T-helper 2 cell treated with Interferon-gamma antibody and Interleukin-4, amounts not matched to agents 100 ng/mL and 5 ng/mL, for 36 hours (primary cell): ENCODE measurements at regions not wholly inside any gene's neighbourhood (a gene's known extent, or its start where the extent isn't known, plus 50 kb on each side); places are given as distances from the start of the nearest gene placed in this dataset.

Experiments used
- intact Hi-C: fragments of 100-400 bp; cut with micrococcal nuclease; formaldehyde crosslinking; loops from one replicate; pipeline ENCODE4 v1.15.1; 2023

- intact Hi-C loops = no loop called here
These were observed 856.9 kb upstream of the PTPRD start for GRCh38 chr9:11469745-11470144.

- intact Hi-C loops = no loop called here
These were observed 858.5 kb upstream of the PTPRD start for GRCh38 chr9:11471321-11471720.

DNA sequence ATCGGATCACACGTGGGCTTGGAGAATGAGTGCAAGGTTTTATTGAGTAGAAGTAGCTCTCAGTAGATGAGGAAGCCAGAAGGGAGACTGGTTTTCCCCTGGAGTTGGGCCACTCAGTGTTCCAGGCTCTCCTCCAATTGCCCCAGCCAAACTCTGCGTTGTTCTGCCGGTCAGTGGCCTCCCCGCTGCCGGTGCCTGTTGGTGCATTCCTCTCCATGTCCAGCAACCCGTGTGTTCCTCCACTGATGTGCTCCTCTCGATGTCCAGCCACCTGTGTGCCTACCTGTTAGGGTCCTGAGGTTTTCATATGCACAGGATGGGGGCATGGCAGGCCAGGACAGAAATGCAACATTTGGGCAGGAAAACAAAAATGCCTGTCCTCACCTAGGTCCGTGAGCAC lies 888.0 kb upstream of the PTPRD start:
- intact Hi-C loops = no loop called here

- intact Hi-C loops = no loop called here
These were observed 894.2 kb upstream of the PTPRD start for GRCh38 chr9:11506980-11507379.

DNA sequence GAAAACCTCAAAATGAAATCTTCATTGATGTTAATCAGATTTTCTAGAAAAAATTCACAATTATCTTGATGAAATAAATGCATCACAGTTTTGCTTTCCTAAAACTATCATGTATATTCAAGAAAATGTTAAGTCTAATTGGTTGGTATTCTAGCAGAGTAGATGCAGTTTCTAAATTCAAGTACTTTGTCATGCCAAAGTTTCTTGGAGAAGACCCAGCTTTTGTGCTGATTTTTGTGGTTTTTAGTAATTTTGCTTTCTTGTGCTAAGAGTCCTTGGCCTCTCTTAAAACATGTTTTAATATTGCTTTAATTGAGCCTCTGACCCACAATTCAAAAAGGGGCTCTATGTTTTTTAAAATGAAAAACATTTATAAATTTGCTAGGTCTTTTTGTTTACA lies 924.8 kb upstream of the PTPRD start:
- intact Hi-C loops = no loop called here

GRCh38 chr9:11542781-11543180 lies 930.0 kb upstream of the PTPRD start:
- intact Hi-C loops = no loop called here

- intact Hi-C loops = no loop called here
These were observed 933.4 kb upstream of the PTPRD start for GRCh38 chr9:11546231-11546630.

DNA sequence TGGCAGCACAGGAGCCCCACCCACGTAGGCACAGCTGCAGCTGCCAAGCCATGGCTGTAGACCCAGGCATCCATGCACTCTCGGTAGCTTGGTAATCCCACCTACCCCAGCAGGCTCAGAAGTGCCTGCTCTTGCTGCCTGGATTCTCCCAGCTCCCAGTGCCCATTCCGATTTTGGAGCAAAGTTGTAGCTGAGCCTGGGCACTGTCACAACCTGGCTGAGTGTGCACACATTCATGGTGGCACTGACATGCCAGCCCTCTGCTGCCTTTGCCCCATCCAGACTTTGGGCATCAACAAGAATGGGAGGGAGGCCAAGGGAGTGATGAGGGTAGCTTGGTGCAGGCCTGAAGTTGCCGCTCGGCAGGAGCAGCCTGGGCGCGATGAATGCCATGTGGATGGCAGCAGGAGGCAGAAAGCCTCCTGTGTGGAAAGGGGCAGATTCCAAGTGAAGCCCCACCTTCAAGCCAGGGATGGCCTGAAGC lies 936.6 kb upstream of the PTPRD start:
- intact Hi-C loops = no loop called here

GRCh38 chr9:11551106-11551505 lies 938.3 kb upstream of the PTPRD start:
- intact Hi-C loops = no loop called here

- intact Hi-C loops = no loop called here
These were observed 945.2 kb upstream of the PTPRD start for GRCh38 chr9:11558043-11558442.

DNA sequence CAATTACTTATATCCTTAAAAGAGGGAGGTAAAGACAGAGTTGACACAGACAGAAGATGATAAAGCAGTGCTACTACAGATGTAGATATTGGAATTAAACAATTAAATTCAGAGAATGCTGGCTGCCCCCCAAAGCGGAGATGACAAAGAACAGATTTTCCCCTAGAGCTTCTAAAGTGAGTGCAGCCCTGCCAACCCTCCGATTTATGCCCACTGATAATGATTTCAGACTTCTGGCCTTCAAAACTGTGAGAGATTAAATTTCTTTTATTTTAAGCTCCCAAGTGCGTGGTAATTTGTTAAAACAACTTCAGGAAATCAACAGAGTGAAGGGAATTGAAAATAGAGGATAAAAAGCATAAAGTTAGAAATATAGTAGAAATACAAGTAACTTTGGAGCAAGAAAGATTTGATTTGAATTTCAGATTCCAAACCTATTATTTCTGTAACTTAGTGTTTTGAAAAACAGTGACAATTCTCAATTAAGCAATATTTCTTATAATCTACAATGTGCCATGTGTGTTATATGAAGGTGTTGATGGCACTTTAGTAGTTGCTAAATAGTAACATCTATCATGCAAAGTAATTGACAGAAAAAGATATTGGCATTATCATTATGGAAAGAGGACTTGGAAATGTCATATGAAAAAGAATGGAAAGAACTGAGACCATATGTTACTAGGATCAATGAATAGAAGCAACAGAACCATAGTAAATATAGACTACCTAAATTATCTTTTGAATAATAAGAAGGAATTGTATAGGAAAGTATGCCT lies 946.4 kb upstream of the PTPRD start:
- intact Hi-C loops = no loop called here

- intact Hi-C loops = no loop called here
These were observed 964.7 kb upstream of the PTPRD start for GRCh38 chr9:11577522-11577921.

DNA sequence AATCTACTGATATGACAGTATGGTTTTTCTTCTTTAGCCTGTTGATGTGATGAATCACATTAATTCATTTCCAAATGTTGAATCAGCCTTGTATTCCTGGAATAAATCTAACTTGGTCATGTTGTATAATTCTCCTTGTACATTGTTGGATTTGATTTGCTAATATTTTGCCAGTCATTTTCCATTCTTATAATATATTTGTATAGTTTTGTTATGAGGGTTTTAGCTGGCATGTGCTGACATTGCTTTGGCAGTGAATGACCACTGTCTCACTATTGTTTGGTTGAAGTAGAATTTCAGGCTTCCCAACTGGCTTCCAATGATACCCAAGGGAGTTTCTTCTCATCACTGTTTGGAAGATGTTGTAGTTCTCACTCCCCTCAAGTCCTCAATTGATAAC lies 983.0 kb upstream of the PTPRD start:
- intact Hi-C loops = no loop called here

- intact Hi-C loops = no loop called here
These were observed 1005.5 kb upstream of the PTPRD start for GRCh38 chr9:11618241-11618805.

DNA sequence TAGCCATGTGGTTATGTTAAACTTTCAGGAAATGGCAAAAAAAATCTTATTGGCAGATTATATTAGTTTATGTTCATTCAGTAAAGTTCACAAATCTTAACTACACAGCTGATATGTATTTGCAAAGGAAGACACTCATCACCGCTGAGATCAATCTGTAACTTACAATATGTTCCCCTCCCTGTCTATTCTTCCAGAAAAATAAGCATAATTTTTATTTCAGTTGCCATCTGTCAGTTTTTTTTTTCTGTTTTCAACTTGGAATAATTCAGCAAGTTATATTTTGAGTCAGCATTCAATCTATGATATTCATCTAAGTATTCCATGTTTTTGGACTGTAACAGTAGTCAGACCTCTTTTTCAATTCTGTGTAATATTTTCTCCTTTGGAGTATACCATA lies 1019.9 kb upstream of the PTPRD start:
- intact Hi-C loops = no loop called here

DNA sequence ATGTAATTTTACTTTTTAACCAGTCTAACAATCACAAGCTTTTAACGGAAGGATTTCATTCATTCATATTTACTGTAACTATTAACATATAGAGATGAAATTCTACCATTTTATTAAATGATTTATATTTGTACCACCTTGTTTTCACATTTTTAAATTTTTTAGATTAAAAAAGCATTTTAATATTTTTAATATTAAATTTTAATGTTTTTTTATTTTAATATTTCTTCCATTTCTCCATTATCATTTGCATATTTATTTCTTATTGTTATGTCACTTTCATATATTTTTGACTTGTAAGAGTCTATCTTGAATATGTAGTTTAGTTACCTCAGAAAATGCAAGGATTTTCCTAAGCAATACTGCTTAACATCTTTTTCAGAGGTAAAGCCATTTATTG lies 1034.0 kb upstream of the PTPRD start:
- intact Hi-C loops = no loop called here

- intact Hi-C loops = no loop called here
These were observed 1039.3 kb upstream of the TYRP1 start for GRCh38 chr9:11653867-11654266.

GRCh38 chr9:11663913-11664312 lies 1029.3 kb upstream of the TYRP1 start:
- intact Hi-C loops = no loop called here

GRCh38 chr9:11676821-11677220 lies 1016.4 kb upstream of the TYRP1 start:
- intact Hi-C loops = no loop called here

- intact Hi-C loops = no loop called here
These were observed 1006.5 kb upstream of the TYRP1 start for GRCh38 chr9:11686733-11687132.

- intact Hi-C loops = no loop called here
These were observed 996.1 kb upstream of the TYRP1 start for GRCh38 chr9:11697126-11697525.

GRCh38 chr9:11701706-11702105 lies 991.5 kb upstream of the TYRP1 start:
- intact Hi-C loops = no loop called here

DNA sequence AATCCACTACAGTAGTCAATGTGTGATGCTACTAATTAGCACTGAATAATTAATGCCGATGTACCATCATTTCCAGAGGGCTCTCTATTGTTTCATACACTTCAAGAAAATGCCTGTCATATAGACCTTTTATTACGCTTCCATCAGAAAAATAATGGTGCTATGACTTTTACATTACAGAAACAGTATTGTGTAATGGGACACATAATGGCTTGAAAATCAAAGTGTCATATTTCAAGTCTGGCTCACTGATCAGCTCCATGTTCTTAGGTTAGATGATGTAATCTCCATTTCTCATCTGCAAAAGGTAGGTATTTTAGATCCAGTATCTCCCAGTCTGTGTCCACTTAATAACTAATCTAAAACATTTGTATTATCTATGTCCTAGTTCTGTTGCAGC lies 990.6 kb upstream of the TYRP1 start:
- intact Hi-C loops = no loop called here
